Mammary epithelial cell (primary cell): ENCODE measurements at regions not wholly inside any gene's neighbourhood (a gene's known extent, or its start where the extent isn't known, plus 50 kb on each side); places are given as distances from the start of the nearest gene placed in this dataset.

Source experiments
- EZH2 ChIP-seq: IDR thresholded peaks from 2 replicates; pipeline ENCODE4 v1.6.1; 2012; ENCODE audit warnings: low read length, inconsistent platforms, borderline replicate concordance
- TF ChIP-seq, protein P1 (sequence below), 2 donors: IDR thresholded peaks in 1 of 2; conservative IDR thresholded peaks in 1 of 2; 2 replicates each; pipeline ENCODE4 v1.5.1; 2011 to 2012; ENCODE audit warnings: inconsistent platforms in 2 of 2, low read length in 2 of 2, mild to moderate bottlenecking in 2 of 2, control low read depth in 1 of 2, low read depth in 1 of 2; ENCODE audit not compliant: insufficient read depth in 1 of 2; ENCODE audit errors: extremely low read depth in 1 of 2

DNA sequence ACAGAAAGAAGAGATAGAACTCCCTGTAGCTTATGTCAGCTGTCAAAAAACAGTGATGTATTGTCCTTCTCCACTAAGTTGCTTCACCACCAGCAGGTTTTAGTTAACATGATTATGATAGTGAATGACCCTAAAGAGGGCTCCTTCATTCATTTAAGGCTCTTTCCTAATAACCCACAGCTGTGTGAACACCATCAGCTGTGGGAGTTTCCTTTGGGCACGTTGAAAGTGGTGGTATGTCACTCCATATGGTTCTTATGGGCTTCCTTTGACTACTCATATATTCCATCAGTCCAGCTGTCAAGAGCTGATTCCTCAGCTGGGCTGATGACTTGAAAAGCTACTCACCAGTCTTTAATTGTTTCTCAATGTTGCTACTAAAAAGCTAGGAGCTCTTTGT lies 210.3 kb downstream of the UBE2E3 start:
- TF ChIP-seq, protein P1, sequence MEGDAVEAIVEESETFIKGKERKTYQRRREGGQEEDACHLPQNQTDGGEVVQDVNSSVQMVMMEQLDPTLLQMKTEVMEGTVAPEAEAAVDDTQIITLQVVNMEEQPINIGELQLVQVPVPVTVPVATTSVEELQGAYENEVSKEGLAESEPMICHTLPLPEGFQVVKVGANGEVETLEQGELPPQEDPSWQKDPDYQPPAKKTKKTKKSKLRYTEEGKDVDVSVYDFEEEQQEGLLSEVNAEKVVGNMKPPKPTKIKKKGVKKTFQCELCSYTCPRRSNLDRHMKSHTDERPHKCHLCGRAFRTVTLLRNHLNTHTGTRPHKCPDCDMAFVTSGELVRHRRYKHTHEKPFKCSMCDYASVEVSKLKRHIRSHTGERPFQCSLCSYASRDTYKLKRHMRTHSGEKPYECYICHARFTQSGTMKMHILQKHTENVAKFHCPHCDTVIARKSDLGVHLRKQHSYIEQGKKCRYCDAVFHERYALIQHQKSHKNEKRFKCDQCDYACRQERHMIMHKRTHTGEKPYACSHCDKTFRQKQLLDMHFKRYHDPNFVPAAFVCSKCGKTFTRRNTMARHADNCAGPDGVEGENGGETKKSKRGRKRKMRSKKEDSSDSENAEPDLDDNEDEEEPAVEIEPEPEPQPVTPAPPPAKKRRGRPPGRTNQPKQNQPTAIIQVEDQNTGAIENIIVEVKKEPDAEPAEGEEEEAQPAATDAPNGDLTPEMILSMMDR (conservative IDR thresholded peaks at IDR 0.05 in 1 of 2, IDR thresholded peaks at IDR 0.05 in 1 of 2; ENCODE audit: extremely low read depth in 1 of 2, insufficient read depth in 1 of 2, low read depth in 1 of 2, low read length in 2 of 2) = no peak
- no peak for TF ChIP-seq EZH2
